GM21367 (cell line): ENCODE measurements at regions not wholly inside any gene's neighbourhood (a gene's known extent, or its start where the extent isn't known, plus 50 kb on each side); places are given as distances from the start of the nearest gene placed in this dataset.

Experiments used
- ATAC-seq: cut with Tn5 transposase; IDR thresholded peaks from one replicate; pipeline ENCODE4 v1.9.1; 2021; ENCODE audit not compliant: unreplicated experiment

DNA sequence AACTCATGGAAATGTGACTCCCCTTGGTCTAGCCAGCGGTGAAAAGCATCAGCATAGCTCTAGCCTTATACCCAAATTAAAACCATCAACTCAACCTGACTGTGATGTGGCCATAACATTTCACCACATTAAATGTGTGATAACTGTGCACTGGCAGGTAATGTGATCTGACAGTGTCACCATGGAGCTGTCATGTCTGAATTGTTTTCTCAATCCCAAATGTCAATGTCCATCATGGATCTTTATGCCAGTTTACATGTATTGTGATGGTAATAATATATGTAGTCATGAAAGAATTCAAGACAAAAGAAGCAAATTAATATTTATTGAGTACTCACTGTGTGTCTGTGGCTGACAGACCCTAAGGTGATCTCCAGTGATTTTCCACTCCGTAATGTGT, 213.4 kb upstream of the EOMES start:
- ATAC-seq, result no peak

DNA sequence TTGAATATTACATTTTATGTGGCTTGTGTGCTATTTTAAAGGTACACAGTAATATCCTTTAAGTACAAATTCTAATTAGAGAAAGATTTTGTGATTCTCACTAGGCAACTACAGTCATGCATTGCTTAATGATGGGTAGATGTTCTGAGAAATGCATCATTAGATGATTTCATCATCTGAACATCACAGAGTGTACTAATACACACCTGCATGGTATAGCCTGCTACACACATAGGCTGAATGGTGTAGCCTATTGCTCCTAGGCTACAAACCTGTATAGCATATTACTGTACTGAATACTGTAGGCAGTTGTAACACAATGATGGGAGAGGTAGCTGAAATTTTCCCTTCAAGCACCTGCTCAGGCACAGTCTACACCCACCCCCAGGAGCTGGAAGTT, 217.4 kb upstream of the EOMES start:
- no peak for ATAC-seq

DNA sequence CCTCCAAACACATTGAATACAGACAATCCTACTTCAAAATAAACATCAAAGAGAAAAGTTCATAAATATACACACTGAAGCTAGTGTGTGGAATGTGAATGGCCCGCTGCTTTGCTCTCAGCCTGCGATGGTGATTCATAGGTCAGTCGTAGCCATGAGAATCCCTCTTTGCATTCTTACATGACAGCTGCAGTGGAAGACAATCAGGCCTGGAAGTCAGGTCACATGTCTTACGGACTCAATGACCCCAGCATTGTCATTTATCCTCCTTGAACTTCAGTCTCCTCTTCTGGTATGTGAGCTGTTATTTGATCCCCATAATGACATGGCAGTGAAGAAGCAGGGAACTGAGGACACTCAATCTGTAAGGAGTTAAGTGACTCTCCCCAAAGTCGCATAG, 217.8 kb upstream of the EOMES start:
- no peak for ATAC-seq

DNA sequence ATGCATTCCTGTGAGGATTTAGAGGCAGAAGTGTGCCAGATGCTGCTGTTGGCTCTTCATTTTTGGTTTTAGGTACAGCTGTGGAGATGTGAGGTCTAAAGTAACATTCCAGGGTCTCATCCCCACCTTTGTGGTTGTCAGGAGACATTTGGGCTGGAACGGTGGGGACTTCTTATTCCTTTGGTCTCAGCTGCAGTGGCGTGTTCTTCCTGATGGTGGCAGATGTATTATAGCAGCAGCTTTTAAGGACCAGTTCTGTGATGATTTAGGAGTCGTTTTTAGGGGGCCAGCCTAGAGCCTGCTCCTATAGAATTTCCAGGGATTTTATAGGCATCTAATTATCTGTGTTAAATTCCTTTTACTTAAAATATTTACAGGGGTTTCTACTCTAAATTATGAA, 221.0 kb upstream of the EOMES start:
- no peak for ATAC-seq

DNA sequence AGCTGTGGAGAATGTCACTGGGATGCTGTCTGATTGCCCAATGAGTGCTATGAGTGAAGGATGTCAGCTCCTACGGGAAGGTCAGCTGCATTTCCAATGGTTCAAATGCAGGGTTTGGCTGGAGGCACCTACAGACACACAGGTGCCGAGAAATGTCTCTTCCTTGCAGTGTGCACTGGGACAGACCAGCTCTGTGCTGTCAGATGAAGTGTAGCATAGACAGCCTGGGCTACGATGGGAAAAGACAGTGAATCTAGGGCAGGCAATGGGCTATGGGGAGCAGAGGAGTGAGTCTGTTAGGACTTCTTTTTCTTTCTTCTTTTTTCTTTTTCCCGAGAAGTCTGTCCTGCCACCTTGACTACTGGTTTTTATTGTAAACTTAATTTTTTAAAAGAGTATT, 223.1 kb upstream of the EOMES start:
- ATAC-seq, result no peak

DNA sequence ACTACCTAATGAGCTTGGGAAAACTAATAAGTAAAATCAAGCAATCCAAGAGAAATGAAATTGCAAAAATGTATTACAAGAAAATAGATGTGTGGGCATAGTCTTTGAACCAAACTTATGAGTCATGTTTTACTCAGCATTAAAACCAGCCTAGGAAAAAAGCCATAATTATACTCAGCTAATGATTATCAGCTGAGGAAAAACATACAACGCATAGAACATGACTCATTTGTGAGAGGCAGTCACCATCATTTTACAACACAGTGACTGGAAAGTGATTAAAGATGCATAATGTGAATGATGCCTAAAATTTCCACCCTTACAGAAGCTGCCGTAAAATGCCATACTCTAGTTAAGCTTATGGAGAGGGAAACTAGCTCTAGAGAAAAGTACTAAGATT, 238.0 kb upstream of the EOMES start:
- ATAC-seq, result no peak

DNA sequence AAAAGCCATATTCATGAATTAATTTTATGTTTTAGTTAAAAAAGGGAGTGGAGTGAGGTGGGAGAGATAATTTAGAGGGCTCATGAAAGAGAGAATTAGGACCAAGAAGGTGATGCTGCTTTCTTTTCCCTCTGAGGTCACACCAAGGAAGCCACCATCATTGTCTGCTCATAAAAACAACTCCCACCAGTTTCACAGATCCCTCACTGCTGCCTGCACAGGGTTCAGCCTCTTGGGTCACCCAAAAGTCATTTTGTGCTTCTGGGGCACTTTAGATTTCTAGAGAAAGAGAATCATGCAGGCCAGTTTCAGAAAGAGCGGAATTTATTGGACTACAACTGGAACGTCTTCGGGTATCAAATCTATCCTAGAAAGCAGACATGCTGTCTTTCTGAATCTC, 241.4 kb upstream of the EOMES start:
- no peak for ATAC-seq

DNA sequence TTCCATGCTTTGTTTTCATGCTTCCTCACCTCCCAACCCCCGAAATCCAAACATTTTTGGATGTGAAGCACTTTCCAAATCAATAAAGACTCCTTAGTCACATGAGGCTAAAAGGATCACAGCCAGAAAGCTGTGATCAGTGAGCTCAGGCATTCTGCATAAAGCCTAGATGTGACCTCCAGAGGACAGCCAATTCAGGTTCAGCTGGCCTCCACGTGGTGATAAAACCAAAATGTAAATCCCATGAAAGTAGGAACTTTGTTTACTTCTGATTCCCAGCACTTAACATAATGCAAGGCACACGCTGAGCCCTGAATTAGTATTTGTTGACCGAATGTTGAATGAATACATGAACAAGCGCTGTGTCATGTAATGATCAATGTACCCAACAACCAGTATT, 249.5 kb upstream of the EOMES start:
- no peak for ATAC-seq

DNA sequence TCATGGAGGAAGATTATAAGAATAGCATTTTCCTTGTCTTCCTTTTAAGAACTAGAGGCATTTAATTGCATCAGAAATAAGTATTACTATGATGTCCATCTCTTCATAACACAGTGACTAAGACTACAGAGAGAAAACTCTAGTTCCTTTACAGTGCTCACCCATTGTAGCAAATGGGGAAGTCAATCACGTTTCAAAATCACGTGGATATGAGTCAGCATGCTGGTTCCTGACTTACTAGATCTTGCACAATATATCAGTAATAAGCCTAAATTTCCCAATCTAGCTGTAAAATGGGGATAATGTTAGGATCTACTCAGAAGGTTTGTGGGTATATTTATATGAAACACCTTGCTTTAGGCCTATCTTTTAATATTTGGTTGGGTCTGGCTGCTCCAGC, 254.8 kb upstream of the EOMES start:
- peak; percentile 57 for ATAC-seq

DNA sequence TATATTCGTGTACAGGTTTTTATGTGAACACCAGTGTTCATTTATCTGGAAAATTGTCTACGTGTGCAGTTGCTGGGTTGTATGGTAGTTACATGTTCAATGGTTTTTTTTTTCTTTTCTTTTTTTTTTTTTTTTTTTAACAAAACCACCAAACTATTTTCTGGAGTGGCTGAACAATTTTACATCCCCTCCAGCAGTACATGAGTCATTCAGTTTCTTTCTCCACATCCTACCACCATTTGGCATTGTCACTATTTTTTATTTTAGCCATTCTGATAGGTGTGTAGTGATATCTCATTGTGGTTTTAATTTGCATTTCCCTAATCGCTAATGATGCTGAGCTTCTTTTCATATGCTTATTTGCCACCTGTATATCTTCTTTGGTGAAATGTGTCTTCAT, 256.3 kb upstream of the EOMES start:
- ATAC-seq, result no peak

DNA sequence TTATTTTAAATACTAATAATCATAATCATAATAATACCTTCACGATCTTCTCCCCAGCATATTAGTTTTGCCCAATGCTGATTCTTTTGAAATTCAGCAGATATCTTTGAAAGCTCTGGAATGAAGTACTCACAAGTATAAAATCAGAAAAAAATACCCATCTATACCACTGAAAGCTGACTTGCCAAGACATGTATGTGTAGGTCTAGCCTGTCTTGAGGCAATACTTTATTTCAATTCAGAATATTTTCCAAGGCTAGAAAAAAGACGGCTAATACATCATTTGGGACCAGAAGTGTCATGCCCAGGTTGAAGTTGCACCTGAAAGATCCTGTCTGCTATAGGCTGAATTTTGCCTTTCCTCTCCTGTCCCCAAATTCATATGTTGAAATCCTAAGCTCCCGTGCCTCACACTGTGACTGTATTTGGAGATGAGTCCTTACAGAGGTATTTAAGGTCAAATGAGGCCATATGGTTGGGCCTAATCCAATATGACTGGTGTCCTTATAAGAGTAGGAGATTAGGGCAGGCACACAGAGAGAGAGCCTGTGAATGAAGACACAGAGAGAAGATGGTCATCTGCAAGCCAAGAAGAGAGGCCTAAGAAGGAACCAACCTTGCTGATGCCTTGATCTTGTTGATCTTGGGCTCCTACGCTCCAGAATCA, 255.9 kb upstream of the CMC1 start:
- no peak for ATAC-seq

DNA sequence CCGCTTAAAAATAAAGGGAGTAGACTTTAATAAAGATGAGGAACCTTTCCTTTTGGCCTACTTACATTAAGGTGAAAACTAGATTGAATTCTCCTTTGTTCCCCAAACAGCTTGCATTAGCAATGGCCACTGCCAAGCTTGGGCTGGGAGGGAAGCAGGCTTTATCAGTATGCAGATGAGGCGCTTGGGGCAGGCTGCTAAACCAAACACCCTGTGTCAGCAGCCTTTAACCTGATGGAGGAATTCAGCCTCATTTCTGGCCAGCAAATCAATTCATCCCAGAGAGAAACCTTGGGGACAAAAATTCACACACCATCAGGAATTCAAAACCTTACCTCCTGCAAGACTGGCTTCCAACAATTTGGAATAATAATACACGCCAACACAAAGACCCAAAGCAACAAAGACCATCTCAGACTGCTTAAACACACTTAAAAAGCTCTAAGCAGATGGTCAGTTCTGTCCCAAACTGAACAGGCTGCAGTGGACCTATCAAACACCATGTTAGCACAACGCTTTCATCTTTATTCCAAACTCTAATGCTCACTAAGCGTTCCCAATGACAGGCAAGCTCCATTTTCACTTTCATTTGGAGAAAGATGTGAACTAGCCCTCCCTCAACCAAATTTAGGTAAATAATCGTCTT, 255.1 kb upstream of the CMC1 start:
- ATAC-seq, result no peak

DNA sequence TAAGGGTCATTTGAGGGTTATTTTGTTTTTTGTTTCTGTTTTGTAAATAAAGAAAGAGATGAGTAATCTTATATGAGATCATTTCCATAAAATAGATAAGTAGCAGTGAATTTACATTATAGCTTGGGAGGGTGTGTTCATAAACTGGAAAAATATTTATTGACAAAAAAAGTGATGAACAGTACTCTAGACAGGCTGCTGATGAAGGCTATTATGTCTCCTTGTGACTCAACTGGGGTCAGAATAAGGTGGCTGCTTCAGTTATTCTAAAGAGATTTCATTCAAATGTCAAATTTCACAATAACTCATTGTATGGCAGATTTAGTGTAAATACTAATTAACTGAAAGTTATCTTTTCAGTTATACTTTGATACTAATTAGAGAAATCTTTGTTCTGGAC, 251.1 kb upstream of the CMC1 start:
- ATAC-seq, result no peak

DNA sequence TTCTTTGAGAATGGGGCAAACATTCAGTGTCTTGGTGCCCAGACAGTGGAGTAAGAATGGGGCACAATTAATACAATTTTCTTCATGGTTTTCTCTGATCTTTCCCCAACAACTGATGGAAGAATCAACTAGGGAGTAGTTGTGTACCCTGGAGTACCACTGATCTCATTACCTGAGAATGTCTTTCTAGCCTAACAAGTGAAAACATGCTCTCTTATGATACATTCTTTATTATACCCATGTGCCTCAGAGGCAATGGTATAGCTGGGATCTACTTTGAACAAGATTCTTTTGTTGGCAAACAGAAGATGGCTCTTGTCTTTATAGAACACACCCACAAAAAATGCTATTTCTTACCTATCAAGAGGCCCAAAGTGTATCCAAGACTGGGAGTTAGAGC, 250.6 kb upstream of the CMC1 start:
- ATAC-seq, result no peak

DNA sequence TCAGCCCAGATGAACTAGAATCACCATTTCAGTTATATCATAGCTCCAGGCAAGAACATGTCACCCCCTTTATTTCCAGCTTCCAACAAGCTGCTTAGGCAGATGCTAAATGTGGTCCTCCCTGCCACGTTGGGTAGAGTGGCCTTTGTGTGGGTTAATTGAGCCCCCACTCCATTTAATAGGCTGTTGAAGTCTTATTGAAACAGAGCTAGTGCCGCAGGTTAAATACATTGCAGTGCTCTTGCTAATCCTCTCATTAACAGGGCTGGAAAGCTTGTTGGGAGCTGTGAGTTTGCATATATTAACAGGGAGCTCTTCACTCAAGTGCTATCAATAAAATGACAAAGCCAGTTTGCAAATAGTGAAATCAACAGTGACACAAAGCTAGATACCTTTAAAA, 248.4 kb upstream of the CMC1 start:
- ATAC-seq, result no peak

DNA sequence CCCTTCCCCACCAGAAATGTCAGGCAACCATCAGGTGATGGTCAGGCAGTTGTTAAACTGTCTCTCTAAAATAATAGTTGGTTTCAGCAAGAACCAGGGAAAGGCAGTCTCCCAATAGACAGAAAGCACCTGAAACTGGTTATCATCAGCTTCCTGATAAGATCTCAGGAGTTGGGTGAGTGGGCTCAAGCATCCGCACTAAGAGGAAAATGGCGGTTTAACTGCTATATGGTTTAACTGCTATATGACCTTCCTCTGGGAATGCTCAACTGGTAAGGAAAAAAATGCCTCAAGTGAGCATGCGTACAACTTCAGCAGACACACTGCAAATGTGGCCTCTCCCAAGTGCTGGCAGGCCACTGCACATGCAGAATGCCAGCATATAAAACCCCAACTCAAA, 240.8 kb upstream of the CMC1 start:
- no peak for ATAC-seq

DNA sequence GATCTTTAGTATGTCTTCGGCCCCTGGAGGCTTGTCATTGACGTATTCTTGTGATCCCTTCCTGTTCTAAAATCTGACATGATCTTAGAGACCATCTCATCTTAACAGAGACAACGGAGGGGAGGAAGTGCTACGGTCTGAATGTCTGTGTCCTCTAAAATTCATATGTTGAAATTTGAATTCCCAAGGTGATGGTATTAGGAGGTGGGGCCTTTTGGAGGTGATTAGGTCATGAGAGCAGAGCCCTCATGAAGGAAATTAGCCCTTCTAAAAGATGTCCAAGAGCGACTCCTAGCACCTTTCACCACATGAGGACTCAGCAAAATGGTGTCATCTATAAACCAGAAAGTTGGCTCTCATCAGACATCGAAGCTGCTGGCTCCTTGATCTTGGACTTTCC, 233.2 kb upstream of the CMC1 start:
- no peak for ATAC-seq

DNA sequence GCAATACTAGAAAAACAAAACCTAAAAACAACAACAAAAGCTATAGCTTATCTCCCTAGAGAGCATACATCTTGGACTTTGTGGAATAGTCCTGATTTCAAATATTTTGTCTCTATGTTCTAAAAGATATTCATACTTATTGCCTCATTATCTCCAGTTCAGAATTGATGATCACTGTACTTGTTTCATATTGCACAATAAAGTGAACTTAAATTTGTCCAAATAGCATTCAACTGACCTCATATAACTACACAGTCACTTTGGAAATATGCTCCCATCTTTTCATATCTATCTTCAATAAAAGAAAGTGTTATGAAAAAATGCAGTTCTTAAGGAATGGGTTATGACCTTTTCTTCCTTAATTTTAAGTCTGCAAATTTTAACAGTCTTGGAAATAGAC, 228.6 kb upstream of the CMC1 start:
- no peak for ATAC-seq

DNA sequence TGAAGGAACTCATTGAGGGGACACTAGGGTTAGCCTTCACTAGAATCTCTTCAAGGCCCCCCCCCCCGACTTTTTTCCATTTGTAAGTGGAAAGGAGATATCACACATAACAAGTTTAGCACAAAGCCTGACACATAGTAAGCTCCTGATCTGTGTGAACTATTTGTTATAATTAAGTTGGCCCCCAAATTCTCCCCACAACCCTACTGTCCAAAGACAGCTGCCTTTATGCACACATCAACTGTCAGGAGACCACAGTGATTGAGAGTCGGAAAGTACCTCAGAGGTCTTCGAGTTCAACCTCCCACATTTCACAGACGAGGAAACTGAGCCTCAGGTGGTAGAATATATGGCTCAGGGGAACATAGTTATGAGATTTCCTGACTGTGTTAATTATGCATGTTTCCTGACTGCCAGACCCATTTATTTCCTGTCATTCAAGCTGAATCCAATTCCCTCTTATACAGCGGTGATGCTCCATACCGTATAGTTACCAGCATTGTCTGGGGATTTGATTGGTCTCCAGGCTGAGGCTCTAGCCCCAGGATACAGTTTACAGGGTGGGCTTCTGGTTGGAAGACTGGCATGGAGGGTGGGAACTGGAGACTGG, 227.4 kb upstream of the CMC1 start:
- no peak for ATAC-seq

DNA sequence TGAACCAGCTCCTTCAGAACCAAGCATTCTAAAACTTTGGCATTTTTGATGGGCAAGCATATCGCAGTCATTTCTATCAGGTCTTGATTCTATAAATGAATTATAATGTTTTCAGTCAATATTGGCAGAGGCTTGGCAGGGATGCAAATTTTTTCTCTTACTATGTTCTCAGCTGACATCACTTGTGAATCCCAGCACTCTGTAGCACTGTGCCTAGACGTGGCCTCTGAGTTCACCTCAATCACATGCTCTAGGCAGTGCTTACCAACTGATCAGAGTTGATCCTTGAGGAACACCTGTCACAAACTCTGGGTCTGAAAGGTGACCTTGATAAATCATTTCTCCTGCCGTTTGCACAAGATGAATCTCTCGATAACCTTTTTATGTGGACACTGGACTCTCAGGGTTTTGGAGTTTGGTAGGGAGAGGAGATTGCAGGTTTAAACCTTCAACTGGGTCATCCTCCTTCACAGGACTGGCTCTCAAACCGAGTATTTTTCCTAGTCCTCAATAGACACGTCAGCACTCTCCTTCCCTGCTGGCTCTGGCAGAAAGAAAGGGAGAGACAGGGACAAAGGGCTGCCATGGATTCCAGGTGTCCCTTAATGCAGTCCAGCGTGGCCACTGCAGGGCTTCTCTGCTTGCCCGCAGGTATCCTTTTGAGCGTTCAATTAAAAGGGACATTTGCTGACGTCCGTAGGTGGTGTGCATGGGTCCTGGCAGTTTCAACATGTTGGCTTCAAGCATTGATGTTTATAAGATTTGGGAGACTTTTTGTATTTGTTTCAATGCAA, 222.3 kb upstream of the CMC1 start:
- no peak for ATAC-seq

DNA sequence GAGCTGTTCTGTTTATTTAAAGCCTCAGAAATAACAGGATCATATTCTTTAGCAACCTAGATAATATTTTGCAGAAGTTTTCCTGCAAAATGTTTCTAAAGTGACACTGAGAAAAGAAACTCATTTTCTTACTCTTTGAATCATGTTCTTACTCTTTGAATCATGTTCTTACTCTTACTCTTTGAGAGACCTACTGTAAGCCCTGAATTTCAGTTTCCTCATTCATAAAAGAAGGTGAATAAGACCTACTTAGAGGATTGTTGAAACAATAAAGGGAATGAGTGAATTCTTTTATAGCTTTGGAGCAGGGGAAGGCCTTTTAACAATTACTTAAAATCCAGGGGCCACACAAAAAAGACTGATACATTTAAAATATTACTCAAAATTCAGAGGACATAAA, 221.7 kb upstream of the CMC1 start:
- ATAC-seq, result no peak

DNA sequence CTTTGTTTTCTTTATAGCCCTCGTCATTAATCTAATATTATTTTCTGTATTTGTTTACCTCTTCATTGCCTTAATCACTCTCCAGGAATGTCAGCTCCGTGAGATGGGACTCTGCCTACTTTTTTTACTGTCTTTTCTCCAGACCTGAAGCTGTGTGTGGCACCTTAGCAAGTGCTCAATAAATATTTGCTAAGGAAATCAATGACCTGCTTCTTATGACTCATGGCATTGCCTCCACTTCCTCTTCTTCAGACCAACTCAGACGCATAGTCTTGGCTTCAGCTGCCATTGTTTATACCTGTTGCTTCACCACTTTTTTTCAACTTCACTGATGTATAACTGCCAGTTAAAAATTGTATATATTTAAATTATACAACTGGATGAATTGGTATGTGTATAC, 218.5 kb upstream of the CMC1 start:
- no peak for ATAC-seq
